Loucy (cell line): ENCODE measurements at regions not wholly inside any gene's neighbourhood (a gene's known extent, or its start where the extent isn't known, plus 50 kb on each side); places are given as distances from the start of the nearest gene placed in this dataset.

Experiments
- EZH2phosphoT487 ChIP-seq: fragments of 200-600 bp; IDR thresholded peaks from 2 replicates; pipeline ENCODE4 v1.6.1; 2018; ENCODE audit warnings: antibody characterized with exemption, mild to moderate bottlenecking, moderate library complexity, borderline replicate concordance
- TF ChIP-seq, protein P1 (sequence below): fragments of 200-600 bp; sonication (generic); conservative IDR thresholded peaks from 2 replicates; pipeline ENCODE4 v1.5.1; 2014; ENCODE audit warnings: mild to moderate bottlenecking, antibody characterized with exemption, low read length

DNA sequence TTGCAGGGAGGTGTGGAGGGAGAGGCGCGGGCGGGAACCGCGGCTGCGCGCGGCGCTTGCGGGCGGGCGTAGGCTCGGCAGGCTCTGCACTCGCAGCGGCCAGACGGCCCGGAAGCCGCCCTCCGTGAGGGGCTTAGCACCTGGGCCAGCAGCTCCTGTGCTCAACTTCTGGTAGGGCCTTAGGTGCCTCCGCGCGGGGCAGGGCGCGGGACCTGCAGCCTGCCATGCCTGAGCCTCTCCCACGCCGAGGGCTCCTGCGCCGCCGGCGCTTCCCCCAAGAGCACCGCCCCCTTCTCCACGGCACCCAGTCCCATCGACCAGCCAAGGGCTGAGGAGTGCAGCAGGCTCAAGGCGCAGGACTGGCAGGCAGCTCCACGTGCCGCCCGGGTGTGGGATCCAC, 940.8 kb upstream of the PCDH9 start:
- TF ChIP-seq, protein P1, sequence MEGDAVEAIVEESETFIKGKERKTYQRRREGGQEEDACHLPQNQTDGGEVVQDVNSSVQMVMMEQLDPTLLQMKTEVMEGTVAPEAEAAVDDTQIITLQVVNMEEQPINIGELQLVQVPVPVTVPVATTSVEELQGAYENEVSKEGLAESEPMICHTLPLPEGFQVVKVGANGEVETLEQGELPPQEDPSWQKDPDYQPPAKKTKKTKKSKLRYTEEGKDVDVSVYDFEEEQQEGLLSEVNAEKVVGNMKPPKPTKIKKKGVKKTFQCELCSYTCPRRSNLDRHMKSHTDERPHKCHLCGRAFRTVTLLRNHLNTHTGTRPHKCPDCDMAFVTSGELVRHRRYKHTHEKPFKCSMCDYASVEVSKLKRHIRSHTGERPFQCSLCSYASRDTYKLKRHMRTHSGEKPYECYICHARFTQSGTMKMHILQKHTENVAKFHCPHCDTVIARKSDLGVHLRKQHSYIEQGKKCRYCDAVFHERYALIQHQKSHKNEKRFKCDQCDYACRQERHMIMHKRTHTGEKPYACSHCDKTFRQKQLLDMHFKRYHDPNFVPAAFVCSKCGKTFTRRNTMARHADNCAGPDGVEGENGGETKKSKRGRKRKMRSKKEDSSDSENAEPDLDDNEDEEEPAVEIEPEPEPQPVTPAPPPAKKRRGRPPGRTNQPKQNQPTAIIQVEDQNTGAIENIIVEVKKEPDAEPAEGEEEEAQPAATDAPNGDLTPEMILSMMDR, result no peak
- no peak for TF ChIP-seq EZH2phosphoT487
